HEK293 (cell line): ENCODE measurements at regions not wholly inside any gene's neighbourhood (a gene's known extent, or its start where the extent isn't known, plus 50 kb on each side); places are given as distances from the start of the nearest gene placed in this dataset.

Source experiments
- CTCF ChIP-seq: fragments of 450-650 bp; formaldehyde crosslinking; IDR thresholded peaks from 2 replicates; pipeline ENCODE4 v1.5.1; 2016; ENCODE audit warnings: missing biosample characterization, missing genetic modification characterization
- KLF7 ChIP-seq: fragments of 450-650 bp; formaldehyde crosslinking; IDR thresholded peaks from 2 replicates; pipeline ENCODE4 v1.5.1; 2016; ENCODE audit warnings: missing biosample characterization, missing genetic modification characterization, borderline replicate concordance

DNA sequence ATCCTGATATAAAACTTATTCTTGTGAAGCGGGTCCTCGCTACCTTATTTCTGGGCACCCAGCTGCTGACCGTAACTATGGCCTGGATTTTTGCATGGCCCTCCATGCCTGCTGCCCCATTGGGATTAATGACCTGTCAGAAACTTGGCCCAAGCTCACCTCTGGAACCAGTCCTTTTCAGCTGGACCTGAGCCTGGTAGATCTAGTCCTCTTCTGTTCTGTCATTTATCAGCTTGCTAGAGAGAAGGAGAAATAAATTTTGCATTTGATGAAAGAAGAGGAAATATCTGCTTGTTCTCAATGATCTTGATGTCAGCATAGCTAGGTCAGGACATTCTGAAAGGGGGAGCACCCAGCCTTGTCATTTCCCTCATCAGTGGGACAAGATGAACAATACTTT is 387.8 kb upstream of the LARGE1 start:
- TF ChIP-seq KLF7 (tag by site-specific recombination) = no peak
- TF ChIP-seq CTCF = no peak
